GM12865 (cell line): ENCODE measurements at regions not wholly inside any gene's neighbourhood (a gene's known extent, or its start where the extent isn't known, plus 50 kb on each side); places are given as distances from the start of the nearest gene placed in this dataset.

Experiments
- DNase-seq: peaks from one replicate; pipeline ENCODE4 v3.0.0; 2010; ENCODE audit warnings: low read depth
- H3K4me3 ChIP-seq: 2 replicates; pipeline ENCODE4 v1.5.1; 2011; ENCODE audit warnings: mild to moderate bottlenecking, low read depth, low read length, control low read depth
- TF ChIP-seq, protein P1 (sequence below): IDR thresholded peaks from 2 replicates; pipeline ENCODE4 v1.5.1; 2011; ENCODE audit warnings: low read length, control low read depth, low read depth, inconsistent platforms; ENCODE audit not compliant: insufficient read depth; ENCODE audit errors: missing control alignments

- no peak overlapping the region for H3K4me3 ChIP-seq
- TF ChIP-seq, protein P1, sequence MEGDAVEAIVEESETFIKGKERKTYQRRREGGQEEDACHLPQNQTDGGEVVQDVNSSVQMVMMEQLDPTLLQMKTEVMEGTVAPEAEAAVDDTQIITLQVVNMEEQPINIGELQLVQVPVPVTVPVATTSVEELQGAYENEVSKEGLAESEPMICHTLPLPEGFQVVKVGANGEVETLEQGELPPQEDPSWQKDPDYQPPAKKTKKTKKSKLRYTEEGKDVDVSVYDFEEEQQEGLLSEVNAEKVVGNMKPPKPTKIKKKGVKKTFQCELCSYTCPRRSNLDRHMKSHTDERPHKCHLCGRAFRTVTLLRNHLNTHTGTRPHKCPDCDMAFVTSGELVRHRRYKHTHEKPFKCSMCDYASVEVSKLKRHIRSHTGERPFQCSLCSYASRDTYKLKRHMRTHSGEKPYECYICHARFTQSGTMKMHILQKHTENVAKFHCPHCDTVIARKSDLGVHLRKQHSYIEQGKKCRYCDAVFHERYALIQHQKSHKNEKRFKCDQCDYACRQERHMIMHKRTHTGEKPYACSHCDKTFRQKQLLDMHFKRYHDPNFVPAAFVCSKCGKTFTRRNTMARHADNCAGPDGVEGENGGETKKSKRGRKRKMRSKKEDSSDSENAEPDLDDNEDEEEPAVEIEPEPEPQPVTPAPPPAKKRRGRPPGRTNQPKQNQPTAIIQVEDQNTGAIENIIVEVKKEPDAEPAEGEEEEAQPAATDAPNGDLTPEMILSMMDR, result no peak
- DNase-seq, result no peak
These were observed 317.8 kb upstream of the ZNF521 start for GRCh38 chr18:25669741-25670140.

GRCh38 chr18:25662272-25662671 is 310.3 kb upstream of the ZNF521 start:
- no peak for DNase-seq
- H3K4me3 ChIP-seq, result no peak overlapping the region
- TF ChIP-seq, protein P1, result no peak

DNA sequence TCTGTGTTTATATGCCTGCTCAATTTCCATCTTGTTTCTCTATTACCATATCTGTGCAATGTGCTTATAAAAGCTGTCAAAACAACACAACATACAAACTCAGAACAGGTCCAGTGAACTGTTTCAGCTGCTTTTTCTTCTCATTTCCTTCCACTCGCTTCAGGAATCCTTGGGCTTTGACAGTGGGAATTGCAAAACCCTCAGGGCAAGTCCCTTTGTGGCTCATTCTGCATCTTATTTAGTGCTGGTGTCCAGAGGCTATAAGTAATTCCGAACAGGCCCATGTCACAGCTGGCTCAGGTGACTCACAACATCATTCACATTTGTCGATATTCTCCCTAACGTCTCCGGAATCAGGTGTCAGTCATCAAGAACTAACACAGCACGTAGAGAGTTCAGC is 309.9 kb upstream of the ZNF521 start:
- TF ChIP-seq, protein P1, result no peak
- H3K4me3 ChIP-seq, result no peak overlapping the region
- DNase-seq, result no peak

- TF ChIP-seq, protein P1, result no peak
These were observed 307.6 kb upstream of the ZNF521 start for GRCh38 chr18:25659541-25659940.

DNA sequence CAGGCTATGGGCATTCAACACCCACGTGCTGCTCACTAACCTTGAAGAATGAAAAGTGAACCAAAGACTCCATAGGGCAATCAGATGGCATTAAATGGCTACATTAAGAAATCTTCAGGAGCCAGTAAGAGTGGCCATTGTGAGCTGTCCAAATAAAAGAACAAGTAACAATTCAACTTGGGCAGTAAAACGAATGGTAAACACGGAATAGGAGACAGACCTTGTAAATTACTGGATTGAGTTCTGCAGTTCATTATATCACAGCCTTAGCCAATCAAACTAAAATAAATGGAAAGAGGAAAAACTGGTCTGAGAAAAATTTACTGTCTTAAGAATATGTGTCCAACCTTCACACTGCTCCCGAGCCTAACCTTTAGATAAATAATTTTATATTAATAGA is 306.5 kb upstream of the ZNF521 start:
- no peak overlapping the region for H3K4me3 ChIP-seq
- TF ChIP-seq, protein P1, result no peak
- DNase-seq, result no peak

More at GRCh38 chr18:25659541-25659940, 307.6 kb upstream of the ZNF521 start:
- no peak for DNase-seq
- no peak overlapping the region for H3K4me3 ChIP-seq

- TF ChIP-seq, protein P1, result no peak
- H3K4me3 ChIP-seq, result no peak overlapping the region
- no peak for DNase-seq
These were observed 299.6 kb upstream of the ZNF521 start for GRCh38 chr18:25651553-25651952.

DNA sequence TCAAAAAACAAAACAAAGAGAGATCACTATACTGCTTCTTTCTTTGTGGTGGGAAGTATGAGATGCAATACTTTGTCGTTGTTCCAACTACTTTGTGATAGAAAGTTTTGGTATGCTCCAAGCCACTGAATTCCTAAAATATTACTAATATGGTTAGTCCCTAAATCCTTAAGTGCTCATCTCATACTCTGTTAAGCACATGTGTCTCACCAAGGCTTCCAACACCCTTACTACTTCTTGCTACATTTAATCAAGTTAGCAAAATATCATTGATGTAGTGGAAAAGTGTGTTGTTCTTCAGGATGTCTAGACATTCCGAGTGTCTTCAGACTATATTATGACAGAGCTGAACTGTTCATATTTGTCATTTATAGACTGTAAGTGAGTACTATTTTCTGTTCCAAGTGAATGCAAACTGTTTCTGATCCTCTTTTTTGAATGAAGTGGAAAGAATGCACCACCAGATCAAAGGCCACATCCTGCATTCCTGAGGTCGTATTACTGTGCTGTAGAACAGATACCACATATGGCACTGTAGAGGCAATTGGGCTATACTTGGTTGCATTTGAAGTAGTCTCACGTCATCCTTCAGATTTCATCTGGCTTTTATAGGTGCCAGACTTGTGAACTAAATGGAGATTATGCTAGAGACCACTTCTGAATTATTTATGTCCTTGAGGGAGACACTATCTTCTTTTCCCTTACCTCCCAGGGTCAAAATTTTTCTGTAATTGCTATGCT is 298.4 kb upstream of the ZNF521 start:
- TF ChIP-seq, protein P1, result no peak
- no peak overlapping the region for H3K4me3 ChIP-seq
- peak; percentile 8 for DNase-seq
